DMS153 (cell line): ENCODE measurements at regions not wholly inside any gene's neighbourhood (a gene's known extent, or its start where the extent isn't known, plus 50 kb on each side); places are given as distances from the start of the nearest gene placed in this dataset.
"Not testable (repeated sequence)": the region's sequence is repeated elsewhere in the genome, so short reads cannot be mapped to it uniquely, and the experiment has no call there.

Source experiments
- DNase-seq: peaks from one replicate; lab custom pipeline; 2025; lab: John Stamatoyannopoulos, UW

DNA sequence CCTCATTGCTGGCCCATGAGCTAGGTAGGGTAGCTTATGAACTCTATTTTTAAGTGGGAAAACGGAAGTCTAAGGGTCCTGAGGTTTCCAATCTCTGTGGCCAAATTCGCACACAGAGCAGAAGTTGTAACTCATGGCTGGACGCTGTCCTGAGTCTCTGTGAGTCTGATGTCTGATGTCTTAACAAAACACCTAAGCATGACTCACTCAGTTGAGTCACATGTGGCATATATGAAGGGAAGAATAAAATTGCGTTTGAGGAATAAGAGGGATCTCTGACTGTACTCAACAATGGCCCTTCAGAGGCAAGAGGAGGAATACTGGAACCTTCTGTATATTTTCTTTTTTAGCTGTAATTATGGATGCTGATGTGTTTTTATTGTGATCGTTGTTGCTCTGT, 569.7 kb downstream of the RIT2 start:
- DNase-seq: no peak

DNA sequence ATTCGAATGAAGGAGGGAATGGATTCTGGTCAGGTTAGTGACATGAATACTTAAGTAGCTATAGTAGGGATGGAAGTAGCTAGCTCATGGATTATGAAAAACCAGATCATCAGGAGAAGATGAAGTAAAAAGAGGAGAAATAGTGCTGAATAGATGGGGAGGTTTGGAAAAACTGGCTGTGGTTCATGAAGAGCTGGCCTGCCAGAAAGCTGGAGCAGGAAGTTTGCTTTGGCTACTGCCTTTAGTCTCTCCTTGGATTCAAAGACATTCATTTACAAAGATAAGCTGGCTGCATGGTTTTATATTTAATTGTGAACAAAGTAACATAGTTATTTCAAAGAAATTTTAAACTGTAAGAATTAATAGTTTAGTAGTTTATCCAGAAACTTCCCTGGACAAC, 567.0 kb downstream of the RIT2 start:
- no peak for DNase-seq

DNA sequence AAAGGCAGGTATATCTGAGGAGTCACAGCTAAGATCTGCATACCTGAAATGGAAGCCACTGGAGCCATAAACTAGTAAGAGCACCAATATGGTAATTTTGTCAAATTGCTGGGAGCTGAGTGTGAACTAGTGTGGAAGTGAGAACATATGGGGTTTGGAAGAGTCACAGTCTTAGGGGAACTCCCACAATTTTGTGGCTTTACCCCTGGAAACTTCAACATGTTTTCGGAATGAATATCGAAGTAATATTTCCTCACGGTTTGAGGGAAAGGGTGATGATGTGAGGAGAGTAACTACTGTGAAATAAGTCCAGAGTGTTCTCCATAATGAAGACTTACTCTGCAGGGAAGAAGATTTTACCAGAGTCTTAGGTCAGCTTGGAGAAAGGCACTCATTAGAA, 565.9 kb downstream of the RIT2 start:
- DNase-seq: no peak

DNA sequence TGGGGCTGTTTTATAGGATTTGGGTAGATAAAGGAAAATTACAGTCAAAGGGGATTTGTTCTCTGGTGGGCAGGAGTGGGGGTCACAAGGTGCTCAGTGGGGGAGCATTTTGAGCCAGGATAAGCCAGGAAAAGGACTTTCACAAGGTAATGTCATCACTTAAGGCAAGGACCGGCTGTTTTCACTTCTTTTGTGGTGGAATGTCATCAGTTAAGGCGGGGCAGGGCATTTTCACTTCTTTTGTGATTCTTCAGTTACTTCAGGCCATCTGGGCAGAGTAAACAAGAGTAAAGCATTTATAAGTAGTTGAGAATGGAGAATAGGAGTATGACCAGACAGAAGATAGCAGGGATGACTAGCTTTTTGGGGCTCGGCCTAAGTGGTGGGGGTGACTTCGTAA, 562.9 kb downstream of the RIT2 start:
- not testable (repeated sequence) for DNase-seq

DNA sequence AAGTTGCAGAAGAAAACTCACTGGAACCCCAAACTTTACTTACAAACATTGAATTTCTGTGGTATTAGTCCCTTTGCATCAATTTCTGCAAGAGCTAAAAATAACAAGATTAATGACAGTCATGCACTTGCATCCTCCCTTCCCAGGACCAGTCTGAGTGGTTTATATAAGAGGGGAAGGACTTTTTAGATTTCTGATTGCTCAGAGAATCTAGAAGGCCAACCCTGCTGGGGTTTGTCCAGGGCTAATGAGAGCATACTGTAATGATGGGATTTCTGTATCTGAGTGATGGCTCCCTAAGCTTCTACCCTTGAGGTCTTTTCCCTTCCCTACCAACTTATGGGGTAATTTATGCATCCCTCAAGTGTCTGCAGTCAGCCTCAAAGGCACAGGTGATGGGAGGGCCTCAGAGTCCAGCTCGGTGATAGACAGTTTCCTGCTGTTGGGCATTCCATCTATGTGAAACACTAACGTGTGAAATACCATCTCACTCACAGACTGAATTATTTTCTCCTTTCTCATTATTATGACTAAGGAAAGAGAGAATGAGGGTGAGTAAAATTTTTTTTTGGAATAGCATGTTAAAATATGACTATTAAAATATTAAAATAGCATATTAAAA, 556.3 kb downstream of the RIT2 start:
- no peak for DNase-seq

DNA sequence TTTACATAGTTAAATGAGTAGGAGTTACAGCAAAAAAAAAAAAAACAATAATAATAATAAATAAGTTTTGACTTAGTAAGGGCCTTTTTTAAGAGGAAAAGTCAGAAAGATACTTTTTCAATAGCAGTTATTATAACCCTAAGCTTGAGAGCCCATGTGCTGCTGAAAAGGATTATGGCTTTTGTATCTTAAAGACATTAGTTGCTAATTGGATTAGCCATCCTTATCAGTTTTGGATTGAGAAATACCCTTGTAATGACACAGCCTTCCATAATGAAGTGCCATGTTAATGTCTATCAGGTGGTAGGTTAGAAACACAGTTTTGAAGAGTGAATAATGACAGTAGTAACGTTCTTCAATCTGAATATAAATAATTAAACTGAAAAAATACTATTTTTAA, 554.0 kb downstream of the RIT2 start:
- DNase-seq: no peak

DNA sequence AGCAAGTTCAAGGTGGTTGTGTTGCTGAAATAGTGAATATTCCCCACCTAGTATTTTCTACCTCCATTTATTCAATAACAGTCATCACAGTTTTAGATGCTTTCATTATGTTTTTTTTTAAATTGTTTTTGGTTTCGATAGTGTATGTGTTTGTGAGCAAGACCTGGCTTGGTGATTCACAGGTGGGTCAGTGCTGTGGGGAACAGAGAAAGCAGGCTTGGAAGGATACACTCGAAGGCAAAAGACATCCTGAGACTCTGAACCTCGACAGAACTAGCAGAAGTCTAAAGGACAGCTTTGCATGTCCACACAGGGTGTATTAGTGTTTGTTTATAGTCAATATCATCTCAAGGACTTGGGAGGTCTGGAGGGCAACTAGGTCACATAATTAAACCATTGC, 551.5 kb downstream of the RIT2 start:
- DNase-seq: no peak

DNA sequence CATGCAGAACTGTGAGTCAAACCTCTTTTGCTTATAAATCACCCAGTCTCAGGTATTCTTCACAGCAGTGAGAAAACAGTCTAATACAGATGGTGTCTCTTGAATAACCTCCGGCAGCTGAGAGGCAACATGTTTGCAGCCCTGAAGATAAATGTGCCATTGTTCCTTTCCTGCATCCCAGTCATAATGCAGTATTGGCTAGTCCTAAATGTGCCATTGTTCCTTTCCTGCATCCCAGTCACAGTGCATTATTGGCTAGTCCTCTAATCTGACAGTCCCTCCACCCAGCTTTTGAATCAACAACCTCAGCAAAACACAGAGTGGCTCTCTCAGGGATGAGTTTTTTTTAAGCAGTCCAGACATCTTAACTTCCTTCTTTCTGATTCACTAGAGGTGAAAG, 550.7 kb downstream of the RIT2 start:
- DNase-seq: no peak

DNA sequence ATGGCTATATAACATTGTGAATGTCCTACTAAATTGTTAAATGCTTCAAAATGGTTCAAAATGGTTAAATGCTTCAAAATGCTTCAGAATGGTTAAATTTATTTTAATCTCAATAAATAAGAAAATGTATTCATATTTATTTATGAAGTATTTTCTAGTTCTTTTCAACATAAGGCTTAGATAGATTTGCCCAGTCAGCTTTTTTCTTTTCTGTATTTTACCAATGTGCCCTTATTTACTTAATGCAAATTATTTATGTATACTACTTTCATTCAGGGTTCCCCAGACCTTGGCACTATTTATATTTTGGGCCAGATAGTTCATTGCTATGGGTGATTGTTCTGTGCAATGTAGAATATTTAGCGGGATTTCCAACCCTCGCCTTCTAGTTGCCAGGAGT, 546.7 kb downstream of the RIT2 start:
- DNase-seq: no peak

DNA sequence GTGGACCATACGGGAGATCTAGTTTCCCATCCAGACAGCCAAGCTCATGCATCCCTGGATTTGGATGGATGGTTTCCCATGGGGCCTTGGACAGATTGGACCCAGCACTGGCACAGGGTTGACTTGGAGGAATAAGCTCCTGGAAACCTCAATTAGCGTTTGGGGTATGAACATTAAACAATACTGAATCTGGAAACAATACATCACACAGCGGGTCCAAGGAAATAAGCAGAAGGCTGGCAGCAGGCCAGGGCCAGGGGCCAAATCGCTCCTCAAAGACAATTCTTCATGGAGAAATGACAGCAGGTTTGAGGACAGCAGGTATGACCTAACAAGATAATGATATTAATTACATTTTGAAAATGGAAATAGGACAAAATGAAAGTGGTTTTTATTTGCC, 540.6 kb downstream of the RIT2 start:
- peak; percentile 88 for DNase-seq

DNA sequence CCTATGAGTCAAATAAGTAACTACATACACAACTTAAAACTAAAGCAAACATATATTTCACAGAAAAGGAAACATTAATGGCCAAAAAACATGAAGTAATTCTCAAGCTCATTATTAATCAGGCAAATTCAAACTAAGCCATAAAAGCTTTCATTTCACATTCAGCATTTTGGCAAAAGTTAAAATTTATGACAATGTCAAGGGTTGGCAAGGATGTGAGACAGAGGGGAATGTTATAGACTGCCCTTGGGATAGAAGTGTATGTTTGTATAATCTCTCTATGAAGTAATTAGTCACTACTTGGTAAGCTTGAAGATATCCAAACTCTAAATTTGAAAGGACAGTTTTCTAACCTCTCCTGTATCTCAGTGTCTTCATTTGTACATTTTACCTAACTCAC, 539.4 kb downstream of the RIT2 start:
- DNase-seq: no peak

DNA sequence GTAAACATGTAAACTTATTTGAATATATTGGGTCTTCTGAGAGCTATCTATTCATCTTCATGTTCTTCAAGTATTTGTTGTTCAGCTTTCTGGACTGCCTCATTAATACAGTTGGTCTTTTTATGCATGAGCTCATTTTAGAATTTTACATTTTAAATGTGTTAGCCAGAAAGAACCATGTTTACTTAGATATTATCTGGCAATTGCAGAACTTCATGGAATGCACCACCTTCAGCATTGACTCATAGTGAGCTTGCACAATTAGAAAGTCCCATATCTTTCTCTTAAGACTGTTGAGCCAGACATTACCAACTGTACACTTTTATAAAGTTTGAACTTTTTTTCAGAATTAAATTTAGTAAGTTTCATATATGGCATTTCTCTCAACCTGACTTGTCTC, 536.7 kb downstream of the RIT2 start:
- no peak for DNase-seq

DNA sequence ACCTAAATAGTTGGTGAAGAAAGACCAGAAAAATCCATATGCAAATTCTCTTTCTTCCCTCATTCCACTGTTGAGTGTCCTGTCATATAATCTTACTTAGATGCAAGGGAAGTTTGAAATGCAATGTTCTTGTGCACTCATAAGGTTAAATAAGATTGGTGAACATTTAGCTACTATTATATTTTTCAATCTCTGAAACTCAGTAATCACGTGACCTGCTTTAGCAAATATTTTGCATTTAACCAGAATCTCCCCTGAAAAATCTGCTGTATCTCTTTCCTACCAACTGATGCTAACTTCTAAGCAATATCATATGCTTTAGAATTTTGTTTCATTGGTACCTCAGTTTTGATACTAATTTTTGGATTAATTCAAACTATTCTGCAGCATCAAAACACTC, 533.2 kb downstream of the RIT2 start:
- DNase-seq: no peak

DNA sequence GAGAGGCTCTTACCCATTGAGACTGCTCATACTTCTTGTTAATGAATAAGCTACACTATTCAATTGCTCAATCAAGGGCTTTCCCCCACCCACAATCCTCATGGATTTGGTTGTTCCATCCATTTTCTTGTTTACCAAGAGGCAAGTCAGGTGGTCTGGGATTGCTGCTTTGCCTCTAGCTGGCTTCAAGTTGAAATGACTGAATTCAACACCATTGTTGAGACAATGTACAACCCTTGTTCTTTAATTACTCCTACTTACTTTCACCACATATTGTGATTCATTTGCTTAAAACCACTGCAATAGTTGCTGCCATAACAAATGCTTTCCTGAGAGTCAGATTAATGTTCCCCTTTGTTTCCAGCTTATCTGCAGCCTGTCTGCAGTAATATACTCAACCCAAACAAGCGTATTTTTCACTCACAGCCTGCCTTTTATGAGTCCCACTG, 532.2 kb downstream of the RIT2 start:
- no peak for DNase-seq

DNA sequence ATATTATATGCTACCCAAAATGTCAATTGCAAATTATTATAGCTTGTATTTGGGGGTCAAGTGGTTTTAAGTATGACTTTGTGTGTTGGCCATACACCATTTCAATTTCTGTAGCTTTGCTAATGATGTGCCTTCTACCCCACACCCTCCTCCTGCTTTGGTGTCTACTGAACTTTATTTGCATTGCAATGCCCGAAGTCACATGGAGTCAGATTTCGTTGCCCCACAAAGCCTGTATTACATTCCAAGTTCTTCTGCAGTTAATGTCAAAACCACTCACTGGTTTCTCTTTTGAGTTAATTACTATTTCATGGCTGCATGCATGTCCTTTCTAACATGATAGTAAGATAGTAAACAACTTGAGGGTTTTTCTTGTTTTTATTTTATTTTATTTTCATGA, 528.9 kb downstream of the RIT2 start:
- no peak for DNase-seq

DNA sequence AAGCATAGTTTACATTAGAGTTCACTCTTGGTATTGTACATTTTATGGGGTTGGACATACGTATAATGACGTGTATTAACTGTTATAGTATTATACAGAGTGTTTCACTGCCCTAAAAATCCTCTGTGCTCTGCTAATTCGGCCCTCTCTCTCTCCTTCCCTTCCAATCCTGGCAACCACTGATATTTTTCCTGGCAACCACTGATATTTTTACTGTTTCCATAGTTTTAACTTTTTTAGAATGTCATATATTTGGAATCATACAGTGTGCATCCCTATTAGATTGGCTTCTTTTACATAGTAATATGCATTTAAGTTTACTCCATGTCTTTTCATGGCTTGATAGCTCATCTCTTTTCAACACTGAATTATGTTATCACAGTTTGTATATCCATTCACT, 526.7 kb downstream of the RIT2 start:
- no peak for DNase-seq

DNA sequence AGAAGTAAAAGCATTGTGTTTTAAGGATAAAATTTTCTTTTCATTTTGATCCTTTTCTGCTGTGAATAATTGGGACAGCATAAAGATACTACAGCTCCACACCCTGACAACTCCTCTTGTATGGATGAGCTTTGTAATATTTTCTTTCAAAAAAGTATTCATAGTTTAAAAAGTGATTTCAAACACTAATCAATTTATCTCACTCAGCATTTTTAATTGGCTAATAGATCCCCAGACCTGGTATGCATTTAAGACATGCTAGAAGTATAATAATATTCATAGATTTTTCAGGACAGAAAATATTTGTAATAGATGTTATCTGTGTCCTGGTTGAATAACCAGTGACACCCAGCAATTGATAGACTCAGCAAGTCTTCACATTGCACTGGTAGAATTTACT, 510.7 kb downstream of the RIT2 start:
- DNase-seq: no peak

DNA sequence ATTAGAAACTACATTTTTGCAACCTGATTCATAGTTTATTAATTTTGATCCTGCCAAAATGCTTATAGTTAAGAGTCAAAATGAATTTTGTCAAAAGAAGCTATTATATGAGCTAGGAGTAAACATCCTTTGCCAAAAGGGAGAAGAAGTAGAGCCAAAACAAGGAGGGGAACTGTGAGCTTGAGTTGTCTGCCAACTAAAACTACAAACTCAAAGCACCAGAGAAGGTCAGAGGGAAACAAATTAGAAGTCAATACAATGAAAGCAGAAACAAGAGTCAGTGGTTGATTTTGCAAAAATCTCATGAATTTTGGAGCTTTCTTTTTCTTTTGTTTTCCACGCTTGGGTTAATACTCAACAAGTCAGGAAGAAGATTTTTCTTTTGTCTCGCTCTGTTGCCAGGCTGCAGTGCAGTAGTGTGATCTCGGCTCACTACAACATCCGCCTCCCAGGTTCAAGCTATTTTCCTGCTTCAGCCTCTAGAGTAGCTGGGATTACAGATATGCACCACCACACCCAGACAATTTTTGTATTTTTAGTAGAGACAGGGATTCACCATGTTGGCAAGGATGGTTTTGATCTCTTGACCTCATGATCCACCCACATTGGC, 508.5 kb downstream of the RIT2 start:
- no peak for DNase-seq

DNA sequence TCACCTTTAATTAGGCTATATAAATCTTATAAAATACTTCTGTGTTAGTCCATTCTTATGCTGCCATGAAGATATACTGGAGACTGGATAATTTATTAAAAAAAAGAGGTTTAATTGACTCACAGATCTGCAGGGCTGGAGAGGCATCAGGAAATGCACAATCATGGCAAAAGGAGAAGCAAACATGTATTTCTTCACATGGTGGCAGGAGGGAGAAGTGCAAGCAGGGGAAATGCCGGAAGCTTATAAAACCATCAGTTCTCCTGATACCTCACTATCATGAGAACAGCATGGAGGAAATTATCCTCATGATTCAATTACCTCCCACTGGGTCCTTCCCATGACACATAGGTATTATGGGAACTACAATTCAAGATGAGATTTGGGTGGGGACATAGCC, 504.4 kb downstream of the RIT2 start:
- no peak for DNase-seq

DNA sequence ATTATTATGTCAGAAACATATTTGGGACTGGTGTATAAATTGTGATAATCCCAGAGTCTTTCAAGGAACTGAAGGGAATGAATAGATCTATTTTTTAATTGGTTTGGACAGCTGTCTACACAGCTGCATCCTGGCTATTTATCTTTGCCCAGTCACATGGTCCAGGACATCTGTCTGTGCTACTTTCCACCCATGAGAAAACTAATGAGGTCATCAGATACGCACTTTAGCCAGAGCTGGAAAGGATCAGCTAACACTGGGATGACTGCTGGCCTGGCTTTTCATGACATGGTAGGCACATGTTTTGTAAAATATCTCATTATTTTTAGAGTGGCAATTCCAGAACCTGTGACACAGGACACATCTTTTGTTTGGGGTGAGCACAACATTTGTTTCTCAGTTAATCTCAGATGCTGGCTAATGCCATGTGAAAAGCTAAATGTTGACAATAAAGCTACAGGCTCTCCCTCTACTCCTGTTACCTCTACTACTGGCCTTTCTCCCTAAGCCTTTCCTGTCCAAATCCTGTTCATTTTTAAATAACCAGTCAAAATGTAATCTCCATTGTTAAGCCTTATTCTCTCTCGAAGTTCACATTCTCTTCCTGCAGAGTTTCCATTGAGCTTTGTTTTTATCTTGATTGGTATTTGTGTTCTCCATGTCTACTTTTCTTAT, 500.7 kb downstream of the RIT2 start:
- DNase-seq: peak; percentile 98

DNA sequence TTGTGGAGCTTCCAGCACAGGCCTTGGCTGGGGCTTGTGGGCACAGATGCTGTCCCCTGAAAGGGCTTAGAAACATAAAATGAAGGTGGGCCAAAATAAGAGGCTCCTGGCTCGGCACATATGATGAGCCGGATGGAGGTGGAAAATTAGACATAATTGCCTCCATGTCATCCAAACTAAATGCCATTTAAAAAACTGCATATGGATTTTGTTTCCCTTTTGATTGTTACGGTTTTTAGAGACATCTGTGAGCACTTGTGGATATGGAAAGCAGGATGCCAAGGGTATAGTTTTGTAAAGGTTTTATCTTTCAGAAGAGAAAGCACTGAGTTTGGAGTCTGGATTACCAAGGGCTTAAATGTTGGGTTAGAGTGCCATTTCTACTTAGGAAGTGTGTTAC, 498.3 kb downstream of the RIT2 start:
- no peak for DNase-seq

DNA sequence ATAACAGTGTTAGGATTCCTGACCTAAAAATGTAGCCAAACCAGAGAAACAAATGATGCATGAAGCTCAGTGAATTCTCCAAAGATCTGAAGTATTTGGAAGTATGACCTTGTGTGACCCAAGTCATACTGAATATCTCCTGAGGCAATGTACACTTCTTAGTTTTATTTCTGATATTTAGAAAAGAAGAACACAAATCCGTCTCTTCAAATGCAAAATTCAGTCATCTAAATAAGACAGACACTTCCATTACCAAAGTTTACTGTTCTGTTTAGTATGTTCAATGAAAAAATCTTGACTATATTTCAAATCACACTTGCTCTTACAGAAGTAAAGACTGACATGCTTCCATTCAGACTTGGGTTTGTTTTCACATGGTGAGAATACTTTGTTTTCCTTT, 495.7 kb downstream of the RIT2 start:
- DNase-seq: no peak

DNA sequence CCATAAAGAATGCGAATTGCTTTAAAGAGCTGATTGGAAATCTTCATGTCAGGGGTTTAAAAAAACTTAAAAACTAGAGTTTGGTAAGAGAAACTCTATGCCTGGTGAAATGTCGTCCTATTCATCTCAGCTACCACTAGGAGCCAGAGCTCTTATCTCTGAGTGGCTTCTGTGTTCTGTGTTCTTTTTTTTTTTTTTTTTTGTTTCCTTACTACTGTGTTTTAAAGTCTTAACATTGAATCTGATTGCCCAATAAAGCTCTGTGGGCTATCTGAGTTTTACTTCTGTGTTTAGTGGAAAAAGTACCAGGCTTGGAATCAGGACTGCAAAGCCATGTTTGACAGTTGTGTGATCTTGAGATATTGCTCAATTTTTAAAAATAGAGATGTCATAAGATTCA, 494.8 kb downstream of the RIT2 start:
- DNase-seq: no peak

DNA sequence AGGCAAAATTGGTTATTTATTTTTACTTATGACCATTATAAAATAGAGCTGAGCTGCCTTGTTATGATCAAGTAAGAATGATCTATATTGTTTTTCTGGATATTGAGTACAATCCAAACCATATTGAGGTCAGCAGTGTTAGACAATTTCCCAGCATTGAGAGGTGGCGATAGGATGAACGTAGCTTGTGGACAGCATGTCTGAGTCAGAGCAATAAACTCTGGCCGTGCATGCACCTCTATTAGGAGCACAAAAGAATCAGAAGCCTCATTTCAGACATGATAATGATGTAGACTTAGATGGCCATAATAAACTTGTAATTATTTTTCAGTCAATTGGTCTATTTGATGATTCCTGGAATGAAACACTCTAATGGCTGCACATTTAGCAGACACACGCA, 491.6 kb downstream of the RIT2 start:
- DNase-seq: no peak
